SK-N-SH treated with all-trans-retinoic acid at 6 μM for 48 hours (cell line): ENCODE measurements at regions not wholly inside any gene's neighbourhood (a gene's known extent, or its start where the extent isn't known, plus 50 kb on each side); places are given as distances from the start of the nearest gene placed in this dataset.

Source experiments
- ATAC-seq: fragments of 200-7000 bp; cut with Tn5 transposase; 3 replicates; pipeline ENCODE4 v1.9.1; 2020; ENCODE audit warnings: mild to moderate bottlenecking, moderate library complexity
- ARNTL ChIP-seq: fragments of 450-650 bp; formaldehyde crosslinking; IDR thresholded peaks from 2 replicates; pipeline ENCODE4 v1.5.0; 2020; ENCODE audit warnings: low read depth, mild to moderate bottlenecking, moderate library complexity, borderline replicate concordance
- BACH2 ChIP-seq: fragments of 250-450 bp; sonication (Bioruptor Pico); IDR thresholded peaks from 2 replicates; pipeline ENCODE4 v1.9.0; 2021; ENCODE audit warnings: mild to moderate bottlenecking, borderline replicate concordance
- CSDC2 ChIP-seq: fragments of 250-450 bp; sonication (Bioruptor Pico); IDR thresholded peaks from 2 replicates; pipeline ENCODE4 v1.5.0; 2020; ENCODE audit warnings: mild to moderate bottlenecking, moderate library complexity
- ESRRG ChIP-seq: fragments of 250-450 bp; sonication (Bioruptor Pico); IDR thresholded peaks from 2 replicates; pipeline ENCODE4 v1.6.1; 2021; ENCODE audit warnings: mild to moderate bottlenecking
- GLIS3 ChIP-seq: fragments of 250-450 bp; sonication (Bioruptor Pico); IDR thresholded peaks from 2 replicates; pipeline ENCODE4 v1.5.0; 2020; ENCODE audit warnings: mild to moderate bottlenecking, moderate library complexity
- ISL1 ChIP-seq: fragments of 250-450 bp; sonication (Bioruptor Pico); IDR thresholded peaks from 2 replicates; pipeline ENCODE4 v2.1.2; 2022; ENCODE audit warnings: mild to moderate bottlenecking, moderate library complexity
- OSR1 ChIP-seq: fragments of 250-450 bp; sonication (Bioruptor Pico); IDR thresholded peaks from 2 replicates; pipeline ENCODE4 v1.8.0; 2022; ENCODE audit warnings: moderate library complexity, mild to moderate bottlenecking, inconsistent platforms
- PPARA ChIP-seq: fragments of 250-450 bp; sonication (Bioruptor Pico); IDR thresholded peaks from 2 replicates; pipeline ENCODE4 v1.5.0; 2020; ENCODE audit warnings: mild to moderate bottlenecking, borderline replicate concordance
- RARB ChIP-seq: fragments of 250-450 bp; sonication (Bioruptor Pico); IDR thresholded peaks from 2 replicates; pipeline ENCODE4 v1.8.0; 2021; ENCODE audit warnings: mild to moderate bottlenecking, moderate library complexity
- SNAI2 ChIP-seq: fragments of 250-450 bp; sonication (Bioruptor Pico); IDR thresholded peaks from 2 replicates; pipeline ENCODE4 v1.5.0; 2020; ENCODE audit warnings: mild to moderate bottlenecking, moderate library complexity
- TCF4 ChIP-seq: fragments of 250-450 bp; sonication (Bioruptor Pico); IDR thresholded peaks from 2 replicates; pipeline ENCODE4 v1.8.0; 2021; ENCODE audit warnings: mild to moderate bottlenecking, moderate library complexity, borderline replicate concordance
- TOX ChIP-seq: fragments of 250-450 bp; sonication (Bioruptor Pico); IDR thresholded peaks from 2 replicates; pipeline ENCODE4 v1.8.0; 2021; ENCODE audit warnings: mild to moderate bottlenecking, moderate library complexity, borderline replicate concordance
- ZC3H10 ChIP-seq: fragments of 250-450 bp; sonication (Bioruptor Pico); IDR thresholded peaks from 2 replicates; pipeline ENCODE4 v1.5.1; 2021; ENCODE audit warnings: mild to moderate bottlenecking, moderate library complexity
- ZFP3 ChIP-seq: fragments of 250-450 bp; sonication (Bioruptor Pico); IDR thresholded peaks from 2 replicates; pipeline ENCODE4 v1.5.0; 2020; ENCODE audit warnings: mild to moderate bottlenecking, moderate library complexity
- ZFP30 ChIP-seq: fragments of 450-650 bp; formaldehyde crosslinking; IDR thresholded peaks from 2 replicates; pipeline ENCODE4 v1.5.0; 2022; ENCODE audit warnings: mild to moderate bottlenecking, moderate library complexity
- ZNF565 ChIP-seq: fragments of 450-650 bp; formaldehyde crosslinking; conservative IDR thresholded peaks from 2 replicates; pipeline ENCODE4 v1.5.0; 2020; ENCODE audit warnings: low read depth, mild to moderate bottlenecking, moderate library complexity
- ZNF70 ChIP-seq: fragments of 450-650 bp; formaldehyde crosslinking; IDR thresholded peaks from 2 replicates; pipeline ENCODE4 v1.5.0; 2020; ENCODE audit warnings: mild to moderate bottlenecking, moderate library complexity
- ZNF8 ChIP-seq: fragments of 450-650 bp; formaldehyde crosslinking; IDR thresholded peaks from 2 replicates; pipeline ENCODE4 v1.5.0; 2020; ENCODE audit warnings: mild to moderate bottlenecking, moderate library complexity
- TF ChIP-seq, protein P1 (sequence below): fragments of 250-450 bp; sonication (Bioruptor Pico); IDR thresholded peaks from 2 replicates; pipeline ENCODE4 v1.5.1; 2021; ENCODE audit warnings: mild to moderate bottlenecking, moderate library complexity
- TF ChIP-seq, protein P2 (sequence below): fragments of 250-450 bp; sonication (Bioruptor Pico); IDR thresholded peaks from 2 replicates; pipeline ENCODE4 v1.5.1; 2020; ENCODE audit warnings: low read depth, mild to moderate bottlenecking, moderate library complexity
- TF ChIP-seq, protein P3 (sequence below): fragments of 250-450 bp; sonication (Bioruptor Pico); IDR thresholded peaks from 2 replicates; pipeline ENCODE4 v1.8.0; 2020; ENCODE audit warnings: mild to moderate bottlenecking, moderate library complexity, borderline replicate concordance
- TF ChIP-seq, protein P4 (sequence below): fragments of 250-450 bp; sonication (Bioruptor Pico); IDR thresholded peaks from 2 replicates; pipeline ENCODE4 v1.5.0; 2020; ENCODE audit warnings: mild to moderate bottlenecking, moderate library complexity
- TF ChIP-seq, protein P5 (sequence below): fragments of 250-450 bp; sonication (Bioruptor Pico); IDR thresholded peaks from 2 replicates; pipeline ENCODE4 v1.8.0; 2021; ENCODE audit warnings: low read depth, mild to moderate bottlenecking, moderate library complexity, borderline replicate concordance

DNA sequence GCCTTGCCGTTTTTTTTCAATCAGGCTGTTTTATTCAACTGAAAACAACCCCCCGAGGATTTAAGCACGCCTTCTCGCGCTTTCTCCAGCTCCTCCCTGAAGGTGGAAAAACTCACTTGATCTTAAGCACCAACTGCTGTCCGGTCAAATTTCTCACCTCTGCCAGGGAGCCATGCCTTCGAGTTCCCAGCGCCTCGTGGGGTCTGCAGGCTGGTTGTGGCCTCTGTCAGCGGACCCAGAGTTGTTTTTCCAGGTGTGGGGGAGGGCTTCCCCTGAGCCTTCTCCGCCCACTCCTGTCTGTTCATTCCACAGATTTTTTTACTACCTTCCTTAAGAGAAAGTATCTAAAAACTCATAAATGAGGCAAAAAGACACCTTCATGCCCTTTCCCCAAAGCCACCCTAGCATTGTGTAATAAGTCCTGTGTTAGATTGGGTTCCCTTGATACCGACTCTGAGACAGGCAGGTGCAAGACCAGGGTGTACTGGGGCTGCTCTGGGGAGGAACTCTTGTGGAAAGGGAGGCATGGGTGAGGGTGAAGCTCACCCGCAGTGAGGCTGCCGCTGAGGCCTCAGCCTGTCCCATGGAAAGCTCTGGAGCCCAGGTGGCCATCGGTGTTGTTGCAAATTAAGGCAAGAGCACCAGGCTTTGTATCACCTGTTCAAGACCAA, 101.6 kb downstream of the AXIN2 start:
- TF ChIP-seq RARB (CRISPR knock-in tag) (no peak), ZNF8 (no peak), SNAI2 (no peak), ARNTL (CRISPR knock-in tag) (no peak), ISL1 (CRISPR knock-in tag) (no peak), ZNF565 (CRISPR knock-in tag) (no peak), GLIS3 (CRISPR knock-in tag) (no peak), ESRRG (no peak), PPARA (CRISPR knock-in tag) (no peak), ZFP3 (no peak), TCF4 (CRISPR knock-in tag) (no peak), TOX (CRISPR knock-in tag) (no peak), OSR1 (CRISPR knock-in tag) (no peak), CSDC2 (no peak), ZNF70 (CRISPR knock-in tag) (no peak), ZC3H10 (CRISPR knock-in tag) (no peak)
- TF ChIP-seq, protein P1, sequence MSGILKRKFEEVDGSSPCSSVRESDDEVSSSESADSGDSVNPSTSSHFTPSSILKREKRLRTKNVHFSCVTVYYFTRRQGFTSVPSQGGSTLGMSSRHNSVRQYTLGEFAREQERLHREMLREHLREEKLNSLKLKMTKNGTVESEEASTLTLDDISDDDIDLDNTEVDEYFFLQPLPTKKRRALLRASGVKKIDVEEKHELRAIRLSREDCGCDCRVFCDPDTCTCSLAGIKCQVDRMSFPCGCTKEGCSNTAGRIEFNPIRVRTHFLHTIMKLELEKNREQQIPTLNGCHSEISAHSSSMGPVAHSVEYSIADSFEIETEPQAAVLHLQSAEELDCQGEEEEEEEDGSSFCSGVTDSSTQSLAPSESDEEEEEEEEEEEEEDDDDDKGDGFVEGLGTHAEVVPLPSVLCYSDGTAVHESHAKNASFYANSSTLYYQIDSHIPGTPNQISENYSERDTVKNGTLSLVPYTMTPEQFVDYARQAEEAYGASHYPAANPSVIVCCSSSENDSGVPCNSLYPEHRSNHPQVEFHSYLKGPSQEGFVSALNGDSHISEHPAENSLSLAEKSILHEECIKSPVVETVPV (CRISPR knock-in tag) = no peak
- TF ChIP-seq, protein P2, sequence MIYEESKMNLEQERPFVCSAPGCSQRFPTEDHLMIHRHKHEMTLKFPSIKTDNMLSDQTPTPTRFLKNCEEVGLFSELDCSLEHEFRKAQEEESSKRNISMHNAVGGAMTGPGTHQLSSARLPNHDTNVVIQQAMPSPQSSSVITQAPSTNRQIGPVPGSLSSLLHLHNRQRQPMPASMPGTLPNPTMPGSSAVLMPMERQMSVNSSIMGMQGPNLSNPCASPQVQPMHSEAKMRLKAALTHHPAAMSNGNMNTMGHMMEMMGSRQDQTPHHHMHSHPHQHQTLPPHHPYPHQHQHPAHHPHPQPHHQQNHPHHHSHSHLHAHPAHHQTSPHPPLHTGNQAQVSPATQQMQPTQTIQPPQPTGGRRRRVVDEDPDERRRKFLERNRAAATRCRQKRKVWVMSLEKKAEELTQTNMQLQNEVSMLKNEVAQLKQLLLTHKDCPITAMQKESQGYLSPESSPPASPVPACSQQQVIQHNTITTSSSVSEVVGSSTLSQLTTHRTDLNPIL (CRISPR knock-in tag) = no peak
- TF ChIP-seq, protein P3, sequence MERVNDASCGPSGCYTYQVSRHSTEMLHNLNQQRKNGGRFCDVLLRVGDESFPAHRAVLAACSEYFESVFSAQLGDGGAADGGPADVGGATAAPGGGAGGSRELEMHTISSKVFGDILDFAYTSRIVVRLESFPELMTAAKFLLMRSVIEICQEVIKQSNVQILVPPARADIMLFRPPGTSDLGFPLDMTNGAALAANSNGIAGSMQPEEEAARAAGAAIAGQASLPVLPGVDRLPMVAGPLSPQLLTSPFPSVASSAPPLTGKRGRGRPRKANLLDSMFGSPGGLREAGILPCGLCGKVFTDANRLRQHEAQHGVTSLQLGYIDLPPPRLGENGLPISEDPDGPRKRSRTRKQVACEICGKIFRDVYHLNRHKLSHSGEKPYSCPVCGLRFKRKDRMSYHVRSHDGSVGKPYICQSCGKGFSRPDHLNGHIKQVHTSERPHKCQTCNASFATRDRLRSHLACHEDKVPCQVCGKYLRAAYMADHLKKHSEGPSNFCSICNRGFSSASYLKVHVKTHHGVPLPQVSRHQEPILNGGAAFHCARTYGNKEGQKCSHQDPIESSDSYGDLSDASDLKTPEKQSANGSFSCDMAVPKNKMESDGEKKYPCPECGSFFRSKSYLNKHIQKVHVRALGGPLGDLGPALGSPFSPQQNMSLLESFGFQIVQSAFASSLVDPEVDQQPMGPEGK (CRISPR knock-in tag) = no peak
- TF ChIP-seq, protein P4, sequence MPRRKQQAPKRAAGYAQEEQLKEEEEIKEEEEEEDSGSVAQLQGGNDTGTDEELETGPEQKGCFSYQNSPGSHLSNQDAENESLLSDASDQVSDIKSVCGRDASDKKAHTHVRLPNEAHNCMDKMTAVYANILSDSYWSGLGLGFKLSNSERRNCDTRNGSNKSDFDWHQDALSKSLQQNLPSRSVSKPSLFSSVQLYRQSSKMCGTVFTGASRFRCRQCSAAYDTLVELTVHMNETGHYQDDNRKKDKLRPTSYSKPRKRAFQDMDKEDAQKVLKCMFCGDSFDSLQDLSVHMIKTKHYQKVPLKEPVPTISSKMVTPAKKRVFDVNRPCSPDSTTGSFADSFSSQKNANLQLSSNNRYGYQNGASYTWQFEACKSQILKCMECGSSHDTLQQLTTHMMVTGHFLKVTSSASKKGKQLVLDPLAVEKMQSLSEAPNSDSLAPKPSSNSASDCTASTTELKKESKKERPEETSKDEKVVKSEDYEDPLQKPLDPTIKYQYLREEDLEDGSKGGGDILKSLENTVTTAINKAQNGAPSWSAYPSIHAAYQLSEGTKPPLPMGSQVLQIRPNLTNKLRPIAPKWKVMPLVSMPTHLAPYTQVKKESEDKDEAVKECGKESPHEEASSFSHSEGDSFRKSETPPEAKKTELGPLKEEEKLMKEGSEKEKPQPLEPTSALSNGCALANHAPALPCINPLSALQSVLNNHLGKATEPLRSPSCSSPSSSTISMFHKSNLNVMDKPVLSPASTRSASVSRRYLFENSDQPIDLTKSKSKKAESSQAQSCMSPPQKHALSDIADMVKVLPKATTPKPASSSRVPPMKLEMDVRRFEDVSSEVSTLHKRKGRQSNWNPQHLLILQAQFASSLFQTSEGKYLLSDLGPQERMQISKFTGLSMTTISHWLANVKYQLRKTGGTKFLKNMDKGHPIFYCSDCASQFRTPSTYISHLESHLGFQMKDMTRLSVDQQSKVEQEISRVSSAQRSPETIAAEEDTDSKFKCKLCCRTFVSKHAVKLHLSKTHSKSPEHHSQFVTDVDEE = no peak
- ATAC-seq = no peak

DNA sequence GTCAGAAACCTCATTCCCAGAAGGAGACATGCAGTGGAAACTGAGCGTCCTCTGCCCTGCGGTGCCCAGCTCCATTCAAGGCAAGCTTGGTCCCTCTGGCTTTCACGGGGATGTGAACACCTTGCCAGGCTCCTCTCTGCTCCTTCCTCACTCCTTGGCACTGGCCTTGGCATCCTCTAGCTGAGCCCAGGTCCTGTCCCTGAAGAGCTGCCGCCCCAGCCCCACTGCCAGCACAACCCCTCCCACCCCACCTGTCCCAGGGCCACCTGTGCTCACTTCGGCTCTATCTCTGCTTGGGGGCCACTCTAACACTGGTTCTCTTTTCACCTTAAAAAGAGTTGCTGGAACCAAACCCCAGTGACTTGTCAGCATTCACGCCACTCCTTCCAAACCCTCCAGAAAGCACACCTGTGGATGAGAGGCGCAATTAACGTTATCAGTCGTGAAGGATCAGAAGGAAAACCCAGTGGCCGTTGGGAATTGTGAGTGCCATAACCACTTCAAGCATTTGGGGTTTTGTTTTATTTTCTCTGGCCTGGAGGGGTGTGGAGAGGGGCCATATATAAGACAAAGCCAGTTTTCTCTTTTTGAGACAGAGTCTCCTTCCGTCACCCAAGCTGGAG, 103.7 kb downstream of the AXIN2 start:
- no peak for ATAC-seq
- TF ChIP-seq ZC3H10 (CRISPR knock-in tag) = no peak
- no peak for TF ChIP-seq PPARA (CRISPR knock-in tag)
- TF ChIP-seq ZFP3 = no peak
- TF ChIP-seq ISL1 (CRISPR knock-in tag) = no peak
- TF ChIP-seq ZNF8 = no peak
- TF ChIP-seq ESRRG = no peak
- no peak for TF ChIP-seq CSDC2
- TF ChIP-seq ZNF70 (CRISPR knock-in tag) = no peak
- TF ChIP-seq, protein P3 (CRISPR knock-in tag) = no peak
- no peak for TF ChIP-seq ARNTL (CRISPR knock-in tag)
- TF ChIP-seq ZFP30 (CRISPR knock-in tag) = no peak
- no peak for TF ChIP-seq OSR1 (CRISPR knock-in tag)
- TF ChIP-seq, protein P1 (CRISPR knock-in tag) = no peak
- no peak for TF ChIP-seq BACH2 (CRISPR knock-in tag)
- no peak for TF ChIP-seq GLIS3 (CRISPR knock-in tag)
- TF ChIP-seq, protein P5, sequence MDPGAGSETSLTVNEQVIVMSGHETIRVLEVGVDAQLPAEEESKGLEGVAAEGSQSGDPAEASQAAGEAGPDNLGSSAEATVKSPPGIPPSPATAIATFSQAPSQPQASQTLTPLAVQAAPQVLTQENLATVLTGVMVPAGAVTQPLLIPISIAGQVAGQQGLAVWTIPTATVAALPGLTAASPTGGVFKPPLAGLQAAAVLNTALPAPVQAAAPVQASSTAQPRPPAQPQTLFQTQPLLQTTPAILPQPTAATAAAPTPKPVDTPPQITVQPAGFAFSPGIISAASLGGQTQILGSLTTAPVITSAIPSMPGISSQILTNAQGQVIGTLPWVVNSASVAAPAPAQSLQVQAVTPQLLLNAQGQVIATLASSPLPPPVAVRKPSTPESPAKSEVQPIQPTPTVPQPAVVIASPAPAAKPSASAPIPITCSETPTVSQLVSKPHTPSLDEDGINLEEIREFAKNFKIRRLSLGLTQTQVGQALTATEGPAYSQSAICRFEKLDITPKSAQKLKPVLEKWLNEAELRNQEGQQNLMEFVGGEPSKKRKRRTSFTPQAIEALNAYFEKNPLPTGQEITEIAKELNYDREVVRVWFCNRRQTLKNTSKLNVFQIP (CRISPR knock-in tag) = no peak
- TF ChIP-seq TOX (CRISPR knock-in tag) = no peak
- TF ChIP-seq RARB (CRISPR knock-in tag) = no peak
- TF ChIP-seq ZNF565 (CRISPR knock-in tag) = no peak
